ENCODE measurements at regions not wholly inside any gene's neighbourhood (a gene's known extent, or its start where the extent isn't known, plus 50 kb on each side); places are given as distances from the start of the nearest gene placed in this dataset.

GRCh38 chr5:104326966-104327365 is 764.4 kb upstream of the NUDT12 start:
- TF ChIP-seq YY1 (IDR thresholded peaks at IDR 0.05; ENCODE audit: low read depth) (no peak), SMC3 (IDR thresholded peaks at IDR 0.05; ENCODE audit: low read depth, low read length) (no peak), EP300 (IDR thresholded peaks at IDR 0.05; ENCODE audit: borderline replicate concordance in 1 of 2, low read depth in 1 of 2, low read length in 1 of 2) (no peak), POLR2AphosphoS5 (IDR thresholded peaks at IDR 0.05; ENCODE audit: low read depth, low read length) (no peak), CTCF (IDR thresholded peaks at IDR 0.05) (no peak), JUND (IDR thresholded peaks at IDR 0.05) (no peak)
